B cell (primary cell): ENCODE measurements at regions not wholly inside any gene's neighbourhood (a gene's known extent, or its start where the extent isn't known, plus 50 kb on each side); places are given as distances from the start of the nearest gene placed in this dataset.

Experiments used
- ATAC-seq: fragments of 200-7000 bp; cut with Tn5 transposase; one replicate; pipeline ENCODE4 v1.10.0; 2021; ENCODE audit warnings: low read depth, mild to moderate bottlenecking, moderate number of reproducible peaks, moderate library complexity
- CTCF ChIA-PET: fragments of 350-600 bp; sonication (Branson Sonifier 250); formaldehyde crosslinking; loops from one replicate; lab custom pipeline; 2021; ENCODE audit warnings: antibody characterized with exemption, inconsistent platforms; lab: Charles Lee
- POLR2A ChIA-PET: fragments of 350-600 bp; sonication (Branson Sonifier 250); formaldehyde crosslinking; loops from one replicate; lab custom pipeline; 2021; ENCODE audit warnings: antibody characterized with exemption; lab: Charles Lee
- DNase-seq: peaks from one replicate; pipeline ENCODE4 v3.0.0; 2013
- H2AFZ ChIP-seq: 2 replicates; pipeline ENCODE4 v1.6.1; 2012; ENCODE audit warnings: mild to moderate bottlenecking, low read depth, low read length; ENCODE audit not compliant: insufficient read depth, poor library complexity, severe bottlenecking
- H3K27ac ChIP-seq, 2 donors: 1 replicate in 1 of 2; 2 replicates in 1 of 2; pipeline ENCODE4 v1.5.1; 2012 to 2013; ENCODE audit warnings: low read length in 2 of 2, mild to moderate bottlenecking in 2 of 2, moderate library complexity in 1 of 2
- H3K27me3 ChIP-seq, 4 experiments: fragments of 200-600 bp in 1 of 4; sonication (generic) in 1 of 4; replicated peaks in 1 of 4; 1 replicate in 2 of 4; 2 replicates in 2 of 4; pipeline versions ENCODE4 v1.6.1 to v1.7.0; 2013 to 2016; ENCODE audit warnings: low read length in 3 of 4, mild to moderate bottlenecking in 2 of 4, mixed read lengths in 1 of 4, moderate library complexity in 1 of 4; ENCODE audit not compliant: insufficient read depth in 4 of 4, control insufficient read depth in 3 of 4; ENCODE audit errors: control extremely low read depth in 1 of 4
- H3K36me3 ChIP-seq, 2 experiments: replicated peaks in 1 of 2; 1 replicate in 1 of 2; 2 replicates in 1 of 2; pipeline versions ENCODE4 v1.6.1 to v1.7.1; 2013; ENCODE audit warnings: low read length in 1 of 2; ENCODE audit not compliant: insufficient read depth in 2 of 2, control insufficient read depth in 1 of 2; ENCODE audit errors: control extremely low read depth in 1 of 2, extremely low read depth in 1 of 2
- H3K4me1 ChIP-seq, 2 donors: fragments of 200-600 bp in 1 of 2; sonication (generic) in 1 of 2; 1 replicate in 1 of 2; 2 replicates in 1 of 2; pipeline versions ENCODE4 v1.5.1 to v1.6.1; 2013 to 2017; ENCODE audit warnings: low read length in 2 of 2; ENCODE audit not compliant: control insufficient read depth in 2 of 2, insufficient read depth in 2 of 2
- H3K4me2 ChIP-seq: replicated peaks from 2 replicates; pipeline ENCODE3; 2012; ENCODE audit warnings: mild to moderate bottlenecking, low read depth, low read length; ENCODE audit not compliant: poor library complexity, severe bottlenecking
- H3K4me3 ChIP-seq, 5 experiments: fragments of 200-600 bp in 1 of 5; sonication (generic) in 1 of 5; 1 replicate in 3 of 5; 2 replicates in 2 of 5; pipeline versions ENCODE4 v1.5.1 to v1.7.0; 2011 to 2016; ENCODE audit warnings: low read length in 4 of 5, mild to moderate bottlenecking in 4 of 5, low read depth in 2 of 5, control low read depth in 1 of 5, moderate library complexity in 1 of 5; ENCODE audit not compliant: insufficient read depth in 1 of 5; ENCODE audit errors: control extremely low read depth in 1 of 5, extremely low read depth in 1 of 5
- H3K79me2 ChIP-seq: fragments of 200-600 bp; sonication (generic); one replicate; pipeline ENCODE4 v1.6.0; 2016; ENCODE audit warnings: low read length; ENCODE audit not compliant: control insufficient read depth, insufficient read depth
- H3K9ac ChIP-seq: fragments of 200-600 bp; sonication (generic); 2 replicates; pipeline ENCODE4 v1.6.1; 2017; ENCODE audit warnings: mild to moderate bottlenecking, low read length, moderate library complexity
- H3K9me3 ChIP-seq, 3 donors: one replicate each; pipeline versions ENCODE4 v1.6.1 to v1.7.1; 2013; ENCODE audit warnings: low read length in 2 of 3; ENCODE audit not compliant: control insufficient read depth in 2 of 3, insufficient read depth in 1 of 3; ENCODE audit errors: control extremely low read depth in 1 of 3
- H4K20me1 ChIP-seq: 2 replicates; pipeline ENCODE4 v1.6.0; 2012; ENCODE audit warnings: mild to moderate bottlenecking, low read length; ENCODE audit not compliant: insufficient read depth, control insufficient read depth, poor library complexity, severe bottlenecking
- H3K27ac Mint-ChIP-seq: one replicate; pipeline ENCODE4 v1.8.0; 2021; ENCODE audit warnings: mixed read lengths
- H3K27me3 Mint-ChIP-seq: one replicate; pipeline ENCODE4 v1.8.0; 2021; ENCODE audit warnings: mixed read lengths
- H3K4me1 Mint-ChIP-seq: one replicate; pipeline ENCODE4 v1.8.0; 2021; ENCODE audit warnings: mixed read lengths
- H3K4me3 Mint-ChIP-seq: one replicate; pipeline ENCODE4 v1.8.0; 2021; ENCODE audit warnings: mixed read lengths
- H3K9me3 Mint-ChIP-seq: one replicate; pipeline ENCODE4 v1.8.0; 2022; ENCODE audit warnings: mixed read lengths; ENCODE audit not compliant: insufficient read depth
- EZH2 ChIP-seq: IDR thresholded peaks from 2 replicates; pipeline ENCODE4 v1.6.1; 2012; ENCODE audit warnings: borderline replicate concordance, low read depth, mild to moderate bottlenecking, moderate library complexity, low read length; ENCODE audit not compliant: insufficient read depth, poor library complexity, severe bottlenecking
- WGBS: methylation state at CpG from one replicate; pipeline ENCODE4 v1.1.5; 2013; ENCODE audit warnings: missing lambda C conversion rate; ENCODE audit not compliant: insufficient coverage; 5-methylcytosine and 5-hydroxymethylcytosine counted together
- intact Hi-C: fragments of 100-400 bp; cut with micrococcal nuclease; formaldehyde crosslinking; loops from one replicate; pipeline ENCODE4 v1.10.0; 2022
- TF ChIP-seq, protein P1 (sequence below): fragments of 200-600 bp; IDR thresholded peaks from one replicate; pipeline ENCODE4 v1.8.0; 2022; ENCODE audit warnings: antibody characterized with exemption, mild to moderate bottlenecking

DNA sequence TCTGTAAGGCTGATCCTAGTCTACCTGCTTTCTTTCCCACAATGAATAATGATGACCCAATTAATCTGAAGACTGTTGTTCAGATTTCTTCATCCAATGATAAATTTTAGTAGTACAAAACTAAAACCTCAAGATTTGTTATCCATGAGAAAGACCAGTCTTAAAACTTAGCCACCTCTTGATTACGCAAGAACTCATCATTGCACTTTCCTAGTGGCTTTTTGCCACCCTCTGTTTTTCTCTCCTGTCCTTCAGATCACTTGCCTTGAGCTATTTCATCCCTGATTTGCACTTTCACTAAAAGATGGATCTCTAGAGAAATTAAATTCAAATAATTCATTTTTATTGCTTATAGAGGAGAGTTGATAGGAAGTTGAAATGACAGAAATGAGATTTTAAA is 142.7 kb upstream of the RBMS3 start:
- TF ChIP-seq, protein P1, sequence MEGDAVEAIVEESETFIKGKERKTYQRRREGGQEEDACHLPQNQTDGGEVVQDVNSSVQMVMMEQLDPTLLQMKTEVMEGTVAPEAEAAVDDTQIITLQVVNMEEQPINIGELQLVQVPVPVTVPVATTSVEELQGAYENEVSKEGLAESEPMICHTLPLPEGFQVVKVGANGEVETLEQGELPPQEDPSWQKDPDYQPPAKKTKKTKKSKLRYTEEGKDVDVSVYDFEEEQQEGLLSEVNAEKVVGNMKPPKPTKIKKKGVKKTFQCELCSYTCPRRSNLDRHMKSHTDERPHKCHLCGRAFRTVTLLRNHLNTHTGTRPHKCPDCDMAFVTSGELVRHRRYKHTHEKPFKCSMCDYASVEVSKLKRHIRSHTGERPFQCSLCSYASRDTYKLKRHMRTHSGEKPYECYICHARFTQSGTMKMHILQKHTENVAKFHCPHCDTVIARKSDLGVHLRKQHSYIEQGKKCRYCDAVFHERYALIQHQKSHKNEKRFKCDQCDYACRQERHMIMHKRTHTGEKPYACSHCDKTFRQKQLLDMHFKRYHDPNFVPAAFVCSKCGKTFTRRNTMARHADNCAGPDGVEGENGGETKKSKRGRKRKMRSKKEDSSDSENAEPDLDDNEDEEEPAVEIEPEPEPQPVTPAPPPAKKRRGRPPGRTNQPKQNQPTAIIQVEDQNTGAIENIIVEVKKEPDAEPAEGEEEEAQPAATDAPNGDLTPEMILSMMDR: no peak
- no peak for TF ChIP-seq EZH2
- Mint-ChIP-seq H3K4me1 (no peaks in the 10 kb centered on the region), H3K27ac (no peak overlapping the region), H3K4me3 (no peak overlapping the region), H3K27me3 (no peaks in the 10 kb centered on the region), H3K9me3 (no peaks in the 10 kb centered on the region)
- Histone ChIP-seq H3K36me3 (no peaks in the 10 kb centered on the region), H3K4me2 (no peak overlapping the region), H4K20me1 (no peaks in the 10 kb centered on the region), H2AFZ (no peak overlapping the region), H3K4me3 (no peak overlapping the region), H3K9me3 (peaks cover 0 to 2% (median 0%) of the 10 kb centered on the region in 3 donors), H3K4me1 (no peaks in the 10 kb centered on the region), H3K27ac (no peak overlapping the region), H3K27me3 (no peaks in the 10 kb centered on the region), H3K9ac (no peak overlapping the region), H3K79me2 (no peaks in the 10 kb centered on the region)
- POLR2A ChIA-PET: no interaction called here
- CTCF ChIA-PET: no interaction called here
- intact Hi-C loops: no loop called here
- 100% methylated on average over 1 of the region's 1 CpG for WGBS
- ATAC-seq: no peak
- DNase-seq: no peak

DNA sequence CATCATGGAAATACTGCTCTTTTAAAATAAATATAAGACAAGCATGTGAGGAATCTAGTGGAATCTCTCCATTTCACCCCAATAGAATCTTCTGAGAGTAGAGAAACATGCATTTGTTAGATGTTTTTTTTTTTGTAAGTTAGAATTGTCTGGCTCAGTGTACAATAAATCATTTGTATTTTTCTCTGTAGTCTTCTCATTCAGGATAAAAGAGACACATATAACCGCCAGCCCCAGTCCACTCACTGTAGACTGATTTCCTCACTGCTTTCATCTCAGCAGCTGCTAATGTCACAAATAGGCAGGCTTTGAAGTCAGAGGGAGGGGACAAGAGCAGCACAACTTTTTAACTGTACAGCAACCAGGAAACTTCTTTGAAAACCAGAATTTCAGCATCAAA is 140.2 kb upstream of the RBMS3 start:
- H3K27ac Mint-ChIP-seq: no peak overlapping the region

More for the DNA sequence above, 140.2 kb upstream of the RBMS3 start:
- no peaks in the 10 kb centered on the region for H3K27me3 ChIP-seq
- no peak overlapping the region for H3K4me3 ChIP-seq
- H4K20me1 ChIP-seq: no peaks in the 10 kb centered on the region
- no peaks in the 10 kb centered on the region for H3K27me3 Mint-ChIP-seq
- H3K4me2 ChIP-seq: no peak overlapping the region
- H3K9me3 ChIP-seq: no peaks in the 10 kb centered on the region
- ATAC-seq (no peak), DNase-seq (no peak)
- no peaks in the 10 kb centered on the region for H3K36me3 ChIP-seq
- H3K4me1 Mint-ChIP-seq: no peaks in the 10 kb centered on the region
- H3K9ac ChIP-seq: no peak overlapping the region
- no peak overlapping the region for H3K27ac ChIP-seq
- H3K79me2 ChIP-seq: no peaks in the 10 kb centered on the region
- ChIA-PET CTCF (no interaction called here), POLR2A (no interaction called here)
- intact Hi-C loops: no loop called here
- no peaks in the 10 kb centered on the region for H3K4me1 ChIP-seq
- TF ChIP-seq, protein P1: no peak
- TF ChIP-seq EZH2: no peak
- no peak overlapping the region for H3K4me3 Mint-ChIP-seq
- H2AFZ ChIP-seq: no peak overlapping the region
- no CpG with 5 or more reads among the region's 1 CpG for WGBS
- H3K9me3 Mint-ChIP-seq: no peaks in the 10 kb centered on the region
